Thoracic aorta (tissue), 2 donors: ENCODE measurements at regions not wholly inside any gene's neighbourhood (a gene's known extent, or its start where the extent isn't known, plus 50 kb on each side); places are given as distances from the start of the nearest gene placed in this dataset.

Experiments
- ATAC-seq: fragments of 150-250 bp; one replicate; pipeline ENCODE4 v1.8.0; 2017; ENCODE audit warnings: low read depth; ENCODE audit not compliant: insufficient number of reproducible peaks, low FRiP score
- DNase-seq: peaks from one replicate; pipeline ENCODE4 v3.0.0-alpha.2; 2020; ENCODE audit warnings: low spot score
- H3K27ac ChIP-seq, 2 donors: fragments of 200-600 bp; sonication (generic); 1 replicate in 1 of 2; 2 replicates in 1 of 2; pipeline ENCODE4 v1.5.1; 2016; ENCODE audit warnings: mild to moderate bottlenecking in 2 of 2, moderate library complexity in 2 of 2
- H3K27me3 ChIP-seq: fragments of 200-600 bp; sonication (generic); replicated peaks from 2 replicates; pipeline ENCODE4 v1.6.0; 2016; ENCODE audit warnings: mild to moderate bottlenecking; ENCODE audit not compliant: insufficient read depth
- H3K36me3 ChIP-seq: fragments of 200-600 bp; sonication (generic); one replicate; pipeline ENCODE4 v1.5.1; 2016
- H3K4me1 ChIP-seq, 2 donors: fragments of 200-600 bp; sonication (generic); 1 replicate in 1 of 2; 2 replicates in 1 of 2; pipeline versions ENCODE4 v1.5.1 to v1.6.0; 2016; ENCODE audit warnings: low read depth in 2 of 2, mild to moderate bottlenecking in 1 of 2; ENCODE audit not compliant: control insufficient read depth in 1 of 2
- H3K4me3 ChIP-seq: fragments of 200-600 bp; sonication (generic); 2 replicates; pipeline ENCODE4 v1.5.1; 2016; ENCODE audit warnings: mild to moderate bottlenecking
- H3K9me3 ChIP-seq: fragments of 200-600 bp; sonication (generic); 2 replicates; pipeline ENCODE4 v1.5.1; 2016
- TF ChIP-seq, protein P1 (sequence below): fragments of 200-600 bp; sonication (generic); IDR thresholded peaks from one replicate; pipeline ENCODE4 v1.5.1; 2019; ENCODE audit warnings: antibody characterized with exemption

DNA sequence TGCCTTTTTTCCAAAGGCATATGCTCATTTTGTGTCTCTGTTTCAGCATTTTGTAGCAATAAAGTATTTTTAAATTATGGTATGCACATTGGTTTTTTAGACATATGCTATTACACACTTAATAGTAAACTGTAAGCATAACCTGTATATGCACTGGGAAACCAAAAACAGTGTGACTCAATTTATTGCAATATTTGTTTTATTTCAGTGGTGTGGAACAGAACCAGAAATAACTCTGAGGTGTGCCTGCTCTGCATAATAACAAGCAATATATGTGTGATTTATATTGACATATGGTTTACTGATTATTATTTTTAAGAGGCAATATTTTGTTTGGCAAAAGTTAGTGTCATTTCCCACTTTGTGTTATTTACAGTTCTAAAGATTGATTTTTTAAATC is 126.6 kb upstream of the CPNE8 start:
- H3K36me3 ChIP-seq: no peaks in the 10 kb centered on the region
- TF ChIP-seq, protein P1, sequence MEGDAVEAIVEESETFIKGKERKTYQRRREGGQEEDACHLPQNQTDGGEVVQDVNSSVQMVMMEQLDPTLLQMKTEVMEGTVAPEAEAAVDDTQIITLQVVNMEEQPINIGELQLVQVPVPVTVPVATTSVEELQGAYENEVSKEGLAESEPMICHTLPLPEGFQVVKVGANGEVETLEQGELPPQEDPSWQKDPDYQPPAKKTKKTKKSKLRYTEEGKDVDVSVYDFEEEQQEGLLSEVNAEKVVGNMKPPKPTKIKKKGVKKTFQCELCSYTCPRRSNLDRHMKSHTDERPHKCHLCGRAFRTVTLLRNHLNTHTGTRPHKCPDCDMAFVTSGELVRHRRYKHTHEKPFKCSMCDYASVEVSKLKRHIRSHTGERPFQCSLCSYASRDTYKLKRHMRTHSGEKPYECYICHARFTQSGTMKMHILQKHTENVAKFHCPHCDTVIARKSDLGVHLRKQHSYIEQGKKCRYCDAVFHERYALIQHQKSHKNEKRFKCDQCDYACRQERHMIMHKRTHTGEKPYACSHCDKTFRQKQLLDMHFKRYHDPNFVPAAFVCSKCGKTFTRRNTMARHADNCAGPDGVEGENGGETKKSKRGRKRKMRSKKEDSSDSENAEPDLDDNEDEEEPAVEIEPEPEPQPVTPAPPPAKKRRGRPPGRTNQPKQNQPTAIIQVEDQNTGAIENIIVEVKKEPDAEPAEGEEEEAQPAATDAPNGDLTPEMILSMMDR: no peak
- H3K27ac ChIP-seq: no peak overlapping the region
- ATAC-seq (no peak), DNase-seq (no peak)
- H3K4me3 ChIP-seq: no peak overlapping the region
- H3K4me1 ChIP-seq: no peaks in the 10 kb centered on the region
- H3K27me3 ChIP-seq: no peaks in the 10 kb centered on the region
- H3K9me3 ChIP-seq: no peaks in the 10 kb centered on the region

DNA sequence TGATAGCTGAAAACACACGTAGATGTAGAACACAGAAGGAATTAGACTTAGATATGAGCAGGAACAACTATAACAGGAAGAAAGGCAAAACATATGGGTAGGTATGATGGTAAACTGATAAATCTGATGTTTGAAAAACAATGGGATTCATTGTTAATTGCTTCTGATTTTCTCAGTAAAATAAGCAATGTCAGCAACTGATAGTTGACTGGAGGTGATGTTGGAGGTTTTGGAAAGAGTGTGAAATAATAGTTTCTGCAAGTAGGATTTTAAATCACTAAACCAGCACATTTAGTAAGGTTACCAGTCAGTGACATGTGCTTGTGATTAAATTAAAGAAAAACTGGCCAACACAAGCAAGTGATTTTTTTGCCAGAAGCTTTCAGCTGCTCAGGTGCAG is 123.0 kb upstream of the CPNE8 start:
- ATAC-seq: no peak
- H3K9me3 ChIP-seq: no peaks in the 10 kb centered on the region
- TF ChIP-seq, protein P1: no peak

DNA sequence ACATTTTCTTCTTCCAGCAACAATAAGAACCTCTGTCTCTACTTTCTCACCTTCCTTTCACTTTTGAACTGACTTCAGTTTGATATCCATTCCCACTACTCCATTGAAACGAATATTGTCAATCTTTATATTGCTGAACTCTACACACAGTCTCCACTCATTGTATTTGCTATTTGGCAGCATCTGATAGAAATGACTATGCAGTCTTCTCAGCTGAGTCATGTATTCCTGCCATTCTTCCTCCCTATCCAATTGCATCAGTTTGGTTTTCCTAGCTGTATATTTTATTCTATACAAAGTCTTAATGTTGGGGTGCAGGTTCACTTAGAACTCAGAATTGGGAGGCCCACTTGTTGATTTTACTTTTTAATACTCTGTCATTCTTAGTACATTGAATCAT is 107.5 kb upstream of the CPNE8 start:
- ATAC-seq: no peak
- Histone ChIP-seq H3K27ac (no peak overlapping the region), H3K4me3 (no peak overlapping the region), H3K4me1 (no peaks in the 10 kb centered on the region), H3K36me3 (no peaks in the 10 kb centered on the region), H3K27me3 (no peaks in the 10 kb centered on the region), H3K9me3 (no peaks in the 10 kb centered on the region)
- no peak for DNase-seq
- TF ChIP-seq, protein P1: no peak

More for the DNA sequence above, 123.0 kb upstream of the CPNE8 start:
- no peak for DNase-seq
- H3K27ac ChIP-seq: no peak overlapping the region
- H3K27me3 ChIP-seq: no peaks in the 10 kb centered on the region
- H3K36me3 ChIP-seq: no peaks in the 10 kb centered on the region
- H3K4me3 ChIP-seq: no peak overlapping the region
- no peaks in the 10 kb centered on the region for H3K4me1 ChIP-seq

DNA sequence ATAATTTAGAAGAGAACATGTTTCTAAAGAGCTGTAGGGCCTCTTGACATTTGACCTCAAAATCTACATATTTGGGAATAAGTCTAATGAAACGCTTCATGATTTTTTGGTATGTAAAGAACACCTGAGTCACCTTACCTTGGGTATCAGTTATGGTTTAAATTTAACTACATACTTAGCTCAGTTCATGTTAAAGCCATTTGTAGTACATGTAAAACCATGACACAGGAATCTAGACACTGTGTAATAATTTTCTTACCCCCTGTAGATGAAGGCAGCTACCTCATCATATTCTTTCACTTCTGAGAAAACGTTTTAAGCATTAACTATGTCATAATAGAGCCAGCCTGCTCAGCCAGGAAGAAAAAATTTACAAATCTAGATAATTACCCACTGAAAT is 105.8 kb upstream of the CPNE8 start:
- H3K9me3 ChIP-seq: no peaks in the 10 kb centered on the region
- no peaks in the 10 kb centered on the region for H3K27me3 ChIP-seq
- no peak for DNase-seq
- ATAC-seq: no peak
- TF ChIP-seq, protein P1: no peak
- H3K4me1 ChIP-seq: no peaks in the 10 kb centered on the region
- H3K36me3 ChIP-seq: no peaks in the 10 kb centered on the region
- no peak overlapping the region for H3K27ac ChIP-seq
- H3K4me3 ChIP-seq: no peak overlapping the region

DNA sequence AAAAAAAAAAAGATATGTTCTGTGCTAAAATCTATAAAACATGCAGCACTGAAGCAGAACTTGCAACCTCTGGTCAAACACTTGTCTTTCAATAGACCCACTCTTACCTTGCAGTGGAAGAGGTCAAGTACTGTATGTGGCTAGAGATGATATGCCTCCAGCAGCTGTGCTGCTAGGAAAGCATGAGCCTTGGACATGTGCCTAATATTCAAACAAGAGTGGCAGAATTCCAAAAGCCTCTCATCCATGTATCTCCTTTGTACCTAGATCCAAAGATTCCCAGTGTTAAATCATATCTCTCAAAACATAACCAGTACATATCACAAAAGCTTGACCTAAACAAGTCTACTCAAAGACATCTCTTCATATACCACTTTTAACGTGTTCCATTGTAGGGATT is 105.0 kb upstream of the CPNE8 start:
- no peaks in the 10 kb centered on the region for H3K27me3 ChIP-seq
- no peak overlapping the region for H3K27ac ChIP-seq
- ATAC-seq (no peak), DNase-seq (no peak)
- TF ChIP-seq, protein P1: no peak
- H3K36me3 ChIP-seq: no peaks in the 10 kb centered on the region
- H3K4me1 ChIP-seq: no peaks in the 10 kb centered on the region
- no peak overlapping the region for H3K4me3 ChIP-seq
- no peaks in the 10 kb centered on the region for H3K9me3 ChIP-seq
